DOHH2 (cell line): ENCODE measurements at regions not wholly inside any gene's neighbourhood (a gene's known extent, or its start where the extent isn't known, plus 50 kb on each side); places are given as distances from the start of the nearest gene placed in this dataset.

Source experiments
- EZH2phosphoT487 ChIP-seq: fragments of 200-600 bp; sonication (generic); IDR thresholded peaks from 2 replicates; pipeline ENCODE4 v1.6.1; 2017; ENCODE audit warnings: borderline replicate concordance, mild to moderate bottlenecking, antibody characterized with exemption, low read length, moderate library complexity, mixed read lengths
- TF ChIP-seq, protein P1 (sequence below): fragments of 200-600 bp; sonication (generic); IDR thresholded peaks from one replicate; pipeline ENCODE4 v1.5.1; 2014; ENCODE audit warnings: antibody characterized with exemption, mild to moderate bottlenecking, low read depth, low read length; ENCODE audit not compliant: poor library complexity, severe bottlenecking

- TF ChIP-seq, protein P1, sequence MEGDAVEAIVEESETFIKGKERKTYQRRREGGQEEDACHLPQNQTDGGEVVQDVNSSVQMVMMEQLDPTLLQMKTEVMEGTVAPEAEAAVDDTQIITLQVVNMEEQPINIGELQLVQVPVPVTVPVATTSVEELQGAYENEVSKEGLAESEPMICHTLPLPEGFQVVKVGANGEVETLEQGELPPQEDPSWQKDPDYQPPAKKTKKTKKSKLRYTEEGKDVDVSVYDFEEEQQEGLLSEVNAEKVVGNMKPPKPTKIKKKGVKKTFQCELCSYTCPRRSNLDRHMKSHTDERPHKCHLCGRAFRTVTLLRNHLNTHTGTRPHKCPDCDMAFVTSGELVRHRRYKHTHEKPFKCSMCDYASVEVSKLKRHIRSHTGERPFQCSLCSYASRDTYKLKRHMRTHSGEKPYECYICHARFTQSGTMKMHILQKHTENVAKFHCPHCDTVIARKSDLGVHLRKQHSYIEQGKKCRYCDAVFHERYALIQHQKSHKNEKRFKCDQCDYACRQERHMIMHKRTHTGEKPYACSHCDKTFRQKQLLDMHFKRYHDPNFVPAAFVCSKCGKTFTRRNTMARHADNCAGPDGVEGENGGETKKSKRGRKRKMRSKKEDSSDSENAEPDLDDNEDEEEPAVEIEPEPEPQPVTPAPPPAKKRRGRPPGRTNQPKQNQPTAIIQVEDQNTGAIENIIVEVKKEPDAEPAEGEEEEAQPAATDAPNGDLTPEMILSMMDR, result no peak
- no peak for TF ChIP-seq EZH2phosphoT487
Measured at GRCh38 chr7:81500631-81501030, 269.2 kb downstream of the HGF start.
